PC-9 (cell line): ENCODE measurements at regions not wholly inside any gene's neighbourhood (a gene's known extent, or its start where the extent isn't known, plus 50 kb on each side); places are given as distances from the start of the nearest gene placed in this dataset.

Experiments used
- BruUV-seq: library from RNA; stranded (reverse); fragments of 400-500 nt; replicated peaks from 2 replicates; lab custom pipeline; 2021; lab: Mats Ljungman, UMichigan
- CTCF ChIA-PET: fragments of 300-600 bp; sonication (Branson Sonifier 250); formaldehyde crosslinking; loops from one replicate; lab custom pipeline; 2022; ENCODE audit warnings: antibody characterized with exemption; lab: Charles Lee
- POLR2A ChIA-PET: fragments of 300-600 bp; sonication (Branson Sonifier 250); formaldehyde crosslinking; loops from one replicate; lab custom pipeline; 2022; ENCODE audit warnings: antibody characterized with exemption; ENCODE audit not compliant: unreplicated experiment; lab: Charles Lee
- DNase-seq, 2 experiments: peaks; one replicate each; pipeline versions ENCODE4 v3.0.0 to v3.0.0-alpha.2; 2015 to 2022; ENCODE audit warnings: mixed read lengths in 1 of 2
- H2AFZ ChIP-seq: fragments of 200-600 bp; sonication (generic); 2 replicates; pipeline ENCODE4 v1.8.1; 2017; ENCODE audit warnings: antibody characterized with exemption
- H3F3A ChIP-seq: fragments of 200-600 bp; sonication (generic); 2 replicates; pipeline ENCODE4 v1.8.1; 2017; ENCODE audit warnings: antibody characterized with exemption, mild to moderate bottlenecking, low read depth; ENCODE audit not compliant: insufficient read depth
- H3K27ac ChIP-seq: fragments of 200-600 bp; sonication (generic); 2 replicates; pipeline ENCODE4 v1.6.1; 2016; ENCODE audit warnings: mixed run types
- H3K27me3 ChIP-seq: fragments of 200-600 bp; sonication (generic); 2 replicates; pipeline ENCODE4 v1.6.1; 2016; ENCODE audit warnings: low read depth, mixed run types; ENCODE audit not compliant: insufficient read depth
- H3K36me3 ChIP-seq: fragments of 200-600 bp; sonication (generic); 2 replicates; pipeline ENCODE4 v1.6.1; 2016; ENCODE audit warnings: low read depth, mixed run types
- H3K4me1 ChIP-seq: fragments of 200-600 bp; sonication (generic); replicated peaks from 2 replicates; pipeline ENCODE4 v1.6.1; 2016; ENCODE audit warnings: mixed run types; ENCODE audit not compliant: insufficient read depth
- H3K4me2 ChIP-seq: fragments of 200-600 bp; sonication (generic); 2 replicates; pipeline ENCODE4 v1.6.1; 2017; ENCODE audit warnings: mixed run types
- H3K4me3 ChIP-seq: fragments of 200-600 bp; sonication (generic); 2 replicates; pipeline ENCODE4 v1.6.1; 2016; ENCODE audit warnings: mixed run types
- H3K79me2 ChIP-seq: fragments of 200-600 bp; sonication (generic); 2 replicates; pipeline ENCODE4 v1.6.1; 2017; ENCODE audit warnings: low read depth, mixed run types
- H3K9me2 ChIP-seq: fragments of 200-600 bp; sonication (generic); 2 replicates; pipeline ENCODE4 v1.8.1; 2017; ENCODE audit warnings: mild to moderate bottlenecking; ENCODE audit not compliant: insufficient read depth
- H3K9me3 ChIP-seq: fragments of 200-600 bp; sonication (generic); 2 replicates; pipeline ENCODE4 v1.8.1; 2016; ENCODE audit warnings: low read depth; ENCODE audit not compliant: insufficient read depth
- H4K20me1 ChIP-seq: fragments of 200-600 bp; sonication (generic); 2 replicates; pipeline ENCODE4 v1.8.1; 2017; ENCODE audit not compliant: insufficient read depth
- CTCF ChIP-seq: fragments of 200-600 bp; sonication (generic); conservative IDR thresholded peaks from 2 replicates; pipeline ENCODE4 v1.6.1; 2017; ENCODE audit warnings: mixed run types, antibody characterized with exemption, mild to moderate bottlenecking, moderate library complexity
- EZH2 ChIP-seq: fragments of 200-600 bp; sonication (generic); IDR thresholded peaks from 2 replicates; pipeline ENCODE4 v1.8.0; 2017; ENCODE audit warnings: antibody characterized with exemption, low read depth
- intact Hi-C: fragments of 100-400 bp; cut with micrococcal nuclease; formaldehyde crosslinking; loops from one replicate; pipeline ENCODE4 v1.10.0; 2022; ENCODE audit not compliant: unreplicated experiment

- Histone ChIP-seq H3F3A (no peaks in the 10 kb centered on the region), H3K9me3 (no peaks in the 10 kb centered on the region), H3K4me1 (no peaks in the 10 kb centered on the region), H3K4me2 (no peak overlapping the region), H3K4me3 (no peak overlapping the region), H3K36me3 (no peaks in the 10 kb centered on the region), H4K20me1 (no peaks in the 10 kb centered on the region), H3K27ac (no peak overlapping the region), H3K79me2 (no peaks in the 10 kb centered on the region), H2AFZ (no peak overlapping the region), H3K27me3 (no peaks in the 10 kb centered on the region), H3K9me2 (no peaks in the 10 kb centered on the region)
- TF ChIP-seq EZH2: no peak
- no peak for TF ChIP-seq CTCF
- CTCF ChIA-PET: no interaction called here
- intact Hi-C loops: no loop called here
- DNase-seq: no peak
- no TSS peak for BruUV-seq
- POLR2A ChIA-PET: no interaction called here
These were observed 276.7 kb upstream of the C11orf87 start for GRCh38 chr11:109145287-109145686.

GRCh38 chr11:109147726-109148125 is 274.3 kb upstream of the C11orf87 start:
- no peak overlapping the region for H2AFZ ChIP-seq
- H3K9me3 ChIP-seq: no peaks in the 10 kb centered on the region
- H3K27ac ChIP-seq: no peak overlapping the region
- no peaks in the 10 kb centered on the region for H4K20me1 ChIP-seq
- intact Hi-C loops: no loop called here
- H3K4me2 ChIP-seq: no peak overlapping the region
- TF ChIP-seq CTCF (no peak), EZH2 (no peak)
- CTCF ChIA-PET: no interaction called here
- H3K9me2 ChIP-seq: no peaks in the 10 kb centered on the region
- no TSS peak for BruUV-seq
- no peaks in the 10 kb centered on the region for H3K27me3 ChIP-seq
- POLR2A ChIA-PET: no interaction called here
- H3K4me3 ChIP-seq: no peak overlapping the region
- H3K79me2 ChIP-seq: no peaks in the 10 kb centered on the region
- no peaks in the 10 kb centered on the region for H3K4me1 ChIP-seq
- H3K36me3 ChIP-seq: no peaks in the 10 kb centered on the region
- DNase-seq: no peak
- no peaks in the 10 kb centered on the region for H3F3A ChIP-seq

- intact Hi-C loops: no loop called here
- Histone ChIP-seq H3K9me2 (no peaks in the 10 kb centered on the region), H3K79me2 (no peaks in the 10 kb centered on the region), H3F3A (no peaks in the 10 kb centered on the region), H3K27ac (no peak overlapping the region), H4K20me1 (no peaks in the 10 kb centered on the region), H3K36me3 (no peaks in the 10 kb centered on the region), H3K9me3 (no peaks in the 10 kb centered on the region), H3K4me3 (no peak overlapping the region), H3K4me1 (no peaks in the 10 kb centered on the region), H2AFZ (no peak overlapping the region), H3K4me2 (no peak overlapping the region), H3K27me3 (no peaks in the 10 kb centered on the region)
- TF ChIP-seq CTCF: no peak
- TF ChIP-seq EZH2: no peak
- ChIA-PET CTCF (no interaction called here), POLR2A (no interaction called here)
- BruUV-seq: no TSS peak
- DNase-seq: no peak
These were observed 273.3 kb upstream of the C11orf87 start for GRCh38 chr11:109148669-109149068.
